ENCODE measurements at regions not wholly inside any gene's neighbourhood (a gene's known extent, or its start where the extent isn't known, plus 50 kb on each side); places are given as distances from the start of the nearest gene placed in this dataset.
"Not testable (repeated sequence)": the region's sequence is repeated elsewhere in the genome, so short reads cannot be mapped to it uniquely, and the experiment has no call there.

- no peak for TF ChIP-seq CTCF (IDR thresholded peaks at IDR 0.05; ENCODE audit: low read depth, low read length)
- no peak for DNase-seq (ENCODE audit: extremely low read depth, low read depth)
These were observed 494.0 kb downstream of the KCNT2 start for GRCh38 chr1:196114193-196114592.

GRCh38 chr1:196108990-196109389 lies 499.2 kb downstream of the KCNT2 start:
- not testable (repeated sequence) for DNase-seq (ENCODE audit: extremely low read depth, low read depth)

DNA sequence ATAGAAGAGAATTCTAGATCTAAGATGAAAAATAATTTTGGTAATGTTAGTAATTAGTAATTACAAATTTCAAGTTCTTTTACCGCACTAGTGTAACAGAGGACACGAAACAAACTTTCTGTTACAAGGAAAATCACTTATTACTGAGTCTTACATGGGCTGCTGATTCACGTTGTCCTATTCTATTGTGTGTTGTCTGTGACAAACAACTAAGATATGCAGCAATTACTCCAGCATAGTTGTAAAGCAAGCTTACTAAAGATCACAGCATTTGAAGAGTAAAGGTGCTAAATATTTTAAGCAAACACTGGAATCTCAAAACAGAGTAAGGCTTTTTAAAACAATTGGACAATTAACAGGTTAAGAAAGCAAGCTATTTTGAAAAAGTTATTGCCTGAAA lies 502.3 kb downstream of the KCNT2 start:
- no peak for DNase-seq (ENCODE audit: extremely low read depth, low read depth)

GRCh38 chr1:196102826-196103225 lies 505.4 kb downstream of the KCNT2 start:
- TF ChIP-seq CTCF (IDR thresholded peaks at IDR 0.05; ENCODE audit: low read depth, low read length), result no peak
- DNase-seq (ENCODE audit: extremely low read depth, low read depth), result no peak

More for the DNA sequence above, 502.3 kb downstream of the KCNT2 start:
- no peak for TF ChIP-seq CTCF (IDR thresholded peaks at IDR 0.05; ENCODE audit: low read depth, low read length)

DNA sequence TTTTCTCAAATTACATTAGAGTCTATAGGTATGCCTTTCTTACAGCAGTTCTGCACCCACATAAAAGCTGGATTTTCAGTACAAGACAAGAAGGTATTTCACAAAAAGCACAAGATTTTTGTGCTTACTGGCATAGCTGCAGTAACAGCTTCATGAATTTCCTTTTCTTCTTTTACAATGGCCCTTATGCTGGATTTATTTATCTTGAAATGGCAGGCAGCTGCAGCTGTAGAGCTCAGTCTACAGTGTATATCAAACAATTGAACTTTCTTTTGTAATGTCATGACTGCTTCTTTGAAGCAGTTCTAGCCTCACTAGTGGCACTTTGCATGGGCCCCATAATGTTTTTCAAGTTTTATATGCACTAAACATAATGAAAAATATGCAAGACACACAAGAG lies 510.2 kb downstream of the KCNT2 start:
- no peak for DNase-seq (ENCODE audit: extremely low read depth, low read depth)
- no peak for TF ChIP-seq CTCF (IDR thresholded peaks at IDR 0.05; ENCODE audit: low read depth, low read length)

DNA sequence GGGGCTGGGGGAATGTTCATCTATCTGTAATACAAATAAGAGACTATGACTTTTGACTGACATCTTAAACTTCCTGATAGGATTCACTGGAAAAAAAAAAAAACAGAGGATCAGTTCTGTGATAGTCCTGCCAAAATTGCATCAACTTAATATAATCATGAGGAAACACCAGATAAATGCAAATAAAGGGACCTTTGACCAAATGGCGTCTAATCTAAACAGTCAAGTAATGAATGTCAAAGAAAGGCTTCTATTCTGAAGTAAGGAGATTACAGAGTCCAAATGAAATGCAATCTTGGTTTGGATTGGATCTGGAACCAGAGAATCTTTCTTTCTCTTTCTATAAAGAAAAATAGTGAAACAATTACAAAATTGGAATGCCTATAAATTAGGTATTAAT lies 513.4 kb downstream of the KCNT2 start:
- DNase-seq (ENCODE audit: extremely low read depth, low read depth), result no peak
- no peak for TF ChIP-seq CTCF (IDR thresholded peaks at IDR 0.05; ENCODE audit: low read depth, low read length)

DNA sequence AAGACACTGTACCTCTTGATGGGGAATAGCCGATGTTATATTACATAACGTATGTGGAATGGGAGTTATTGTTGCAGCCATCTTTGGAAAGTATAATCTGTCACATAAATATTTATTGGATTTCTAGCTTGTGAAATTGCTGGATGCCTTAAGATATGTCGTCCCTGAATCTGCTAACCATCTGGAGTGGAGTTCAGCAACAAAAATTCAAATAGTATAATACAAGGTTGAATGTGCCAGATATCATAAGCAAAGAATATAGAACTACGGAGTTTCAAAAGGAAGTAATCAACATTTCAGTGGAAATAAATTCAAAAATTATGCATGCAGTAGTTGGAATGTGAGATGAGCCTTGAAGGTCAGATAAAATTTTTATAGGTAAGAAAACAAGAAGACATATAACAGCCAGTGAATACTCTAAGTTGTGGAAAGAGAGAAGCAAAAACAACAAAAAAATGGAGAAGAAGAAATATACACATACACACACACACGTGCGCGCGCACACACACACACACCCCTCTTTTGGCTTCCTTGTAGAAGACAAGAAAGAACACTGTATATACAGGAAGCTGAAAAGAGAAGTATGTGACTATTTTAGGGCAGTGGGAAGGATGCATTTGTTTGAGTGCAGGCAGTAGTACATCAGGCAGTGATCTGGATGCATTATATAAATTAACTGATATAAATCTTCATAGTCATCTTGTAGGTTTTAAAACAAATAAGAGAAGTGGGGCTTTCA lies 516.7 kb downstream of the KCNT2 start:
- no peak for DNase-seq (ENCODE audit: extremely low read depth, low read depth)
- no peak for TF ChIP-seq CTCF (IDR thresholded peaks at IDR 0.05; ENCODE audit: low read depth, low read length)

- DNase-seq (ENCODE audit: extremely low read depth, low read depth), result no peak
- TF ChIP-seq CTCF (IDR thresholded peaks at IDR 0.05; ENCODE audit: low read depth, low read length), result no peak
These were observed 518.0 kb downstream of the KCNT2 start for GRCh38 chr1:196090226-196090625.
